ENCODE measurements at regions not wholly inside any gene's neighbourhood (a gene's known extent, or its start where the extent isn't known, plus 50 kb on each side); places are given as distances from the start of the nearest gene placed in this dataset.

GRCh38 chr9:87282538-87282937 is 215.1 kb upstream of the DAPK1 start:
- TF ChIP-seq, protein P1, sequence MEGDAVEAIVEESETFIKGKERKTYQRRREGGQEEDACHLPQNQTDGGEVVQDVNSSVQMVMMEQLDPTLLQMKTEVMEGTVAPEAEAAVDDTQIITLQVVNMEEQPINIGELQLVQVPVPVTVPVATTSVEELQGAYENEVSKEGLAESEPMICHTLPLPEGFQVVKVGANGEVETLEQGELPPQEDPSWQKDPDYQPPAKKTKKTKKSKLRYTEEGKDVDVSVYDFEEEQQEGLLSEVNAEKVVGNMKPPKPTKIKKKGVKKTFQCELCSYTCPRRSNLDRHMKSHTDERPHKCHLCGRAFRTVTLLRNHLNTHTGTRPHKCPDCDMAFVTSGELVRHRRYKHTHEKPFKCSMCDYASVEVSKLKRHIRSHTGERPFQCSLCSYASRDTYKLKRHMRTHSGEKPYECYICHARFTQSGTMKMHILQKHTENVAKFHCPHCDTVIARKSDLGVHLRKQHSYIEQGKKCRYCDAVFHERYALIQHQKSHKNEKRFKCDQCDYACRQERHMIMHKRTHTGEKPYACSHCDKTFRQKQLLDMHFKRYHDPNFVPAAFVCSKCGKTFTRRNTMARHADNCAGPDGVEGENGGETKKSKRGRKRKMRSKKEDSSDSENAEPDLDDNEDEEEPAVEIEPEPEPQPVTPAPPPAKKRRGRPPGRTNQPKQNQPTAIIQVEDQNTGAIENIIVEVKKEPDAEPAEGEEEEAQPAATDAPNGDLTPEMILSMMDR (conservative IDR thresholded peaks at IDR 0.05; ENCODE audit: low read length) = no peak
- TF ChIP-seq EZH2phosphoT487 (IDR thresholded peaks at IDR 0.05; ENCODE audit: borderline replicate concordance, low read depth, low read length) = no peak
- BruUV-seq (replicated peaks) = no TSS peak
- DNase-seq (ENCODE audit: low spot score) = no peak
- Histone ChIP-seq H2AFZ (ENCODE audit: low read length) (no peak overlapping the region), H3K4me2 (ENCODE audit: low read length) (no peak overlapping the region), H3K4me1 (ENCODE audit: insufficient read depth, low read length, poor library complexity, severe bottlenecking) (no peaks in the 10 kb centered on the region), H4K20me1 (ENCODE audit: insufficient read depth, low read length) (no peaks in the 10 kb centered on the region), H3K79me2 (ENCODE audit: insufficient read depth, low read depth, low read length) (no peaks in the 10 kb centered on the region), H3K27ac (ENCODE audit: low read depth, low read length, poor library complexity, severe bottlenecking) (no peak overlapping the region), H3K9me2 (ENCODE audit: insufficient read depth, low read length) (no peaks in the 10 kb centered on the region), H3K36me3 (ENCODE audit: insufficient read depth, low read length) (no peaks in the 10 kb centered on the region), H3K9me3 (ENCODE audit: low read length) (no peaks in the 10 kb centered on the region), H3K4me3 (ENCODE audit: low read depth, low read length, poor library complexity, severe bottlenecking) (no peak overlapping the region)
- intact Hi-C loops (cut with micrococcal nuclease; ENCODE audit: unreplicated experiment) = no loop called here
- ChIA-PET POLR2A (no interaction called here), CTCF (ENCODE audit: unreplicated experiment) (no interaction called here)

DNA sequence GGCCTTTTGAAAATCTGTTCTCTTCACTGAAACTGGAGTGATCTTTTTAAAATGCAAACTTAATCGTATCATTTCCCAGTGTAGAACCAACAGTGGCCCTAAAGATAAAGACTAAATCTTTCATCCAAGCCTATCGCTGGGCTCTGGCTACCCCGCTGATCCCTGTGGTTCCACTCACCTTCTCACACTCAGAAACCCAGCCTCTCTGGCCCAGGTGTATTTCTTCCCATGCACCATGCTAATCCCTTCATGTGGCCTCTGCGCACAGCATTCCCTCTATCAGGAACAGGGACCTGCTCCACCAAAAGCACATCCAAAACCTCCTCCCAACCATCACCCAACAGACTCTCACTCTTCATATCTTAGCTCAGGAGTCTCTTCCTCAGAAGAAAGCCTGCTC is 214.1 kb upstream of the DAPK1 start:
- Histone ChIP-seq H3K36me3 (ENCODE audit: insufficient read depth, low read length) (no peaks in the 10 kb centered on the region), H2AFZ (ENCODE audit: low read length) (no peak overlapping the region), H3K4me1 (ENCODE audit: insufficient read depth, low read length, poor library complexity, severe bottlenecking) (no peaks in the 10 kb centered on the region), H3K79me2 (ENCODE audit: insufficient read depth, low read depth, low read length) (no peaks in the 10 kb centered on the region), H3K27ac (ENCODE audit: low read depth, low read length, poor library complexity, severe bottlenecking) (no peak overlapping the region), H3K4me3 (ENCODE audit: low read depth, low read length, poor library complexity, severe bottlenecking) (no peak overlapping the region), H4K20me1 (ENCODE audit: insufficient read depth, low read length) (no peaks in the 10 kb centered on the region), H3K4me2 (ENCODE audit: low read length) (no peak overlapping the region), H3K9me3 (ENCODE audit: low read length) (no peaks in the 10 kb centered on the region), H3K9me2 (ENCODE audit: insufficient read depth, low read length) (no peaks in the 10 kb centered on the region)
- no TSS peak for BruUV-seq (replicated peaks)
- no peak for DNase-seq (ENCODE audit: low spot score)
- TF ChIP-seq EZH2phosphoT487 (IDR thresholded peaks at IDR 0.05; ENCODE audit: borderline replicate concordance, low read depth, low read length) = no peak
- TF ChIP-seq, protein P1 (conservative IDR thresholded peaks at IDR 0.05; ENCODE audit: low read length) = no peak
- CTCF ChIA-PET (ENCODE audit: unreplicated experiment) = no interaction called here
- POLR2A ChIA-PET = no interaction called here
- intact Hi-C loops (cut with micrococcal nuclease; ENCODE audit: unreplicated experiment) = no loop called here

DNA sequence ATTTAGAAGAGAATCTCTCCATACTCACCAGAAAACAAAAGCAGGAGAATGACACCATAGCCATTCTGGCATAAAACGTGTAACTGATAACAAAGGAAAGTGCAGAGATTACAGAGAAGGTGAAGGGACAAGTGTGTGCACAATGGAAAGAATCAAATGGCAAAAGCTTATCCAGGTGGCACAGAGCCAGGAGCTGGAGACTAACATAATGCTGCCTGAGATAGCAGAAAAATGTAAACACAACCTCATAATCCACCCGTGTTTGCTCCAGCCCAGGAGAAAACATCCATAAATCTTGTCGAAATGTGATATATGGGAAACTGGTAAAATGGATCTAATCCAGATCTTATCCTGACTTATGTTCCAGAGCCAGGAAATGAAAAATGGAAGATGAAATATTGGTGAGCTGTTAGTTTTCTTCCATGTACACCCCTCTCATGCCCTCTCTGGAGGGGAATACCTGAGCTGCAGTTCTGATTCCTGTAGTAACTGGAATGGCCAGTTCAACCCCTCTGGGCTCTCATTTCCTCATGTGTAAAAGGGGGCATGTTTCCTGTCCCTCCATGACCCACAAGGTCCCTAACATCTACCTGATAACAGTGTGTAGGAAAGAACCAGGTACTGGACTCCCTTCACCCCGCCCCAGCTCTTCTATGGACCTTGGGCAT is 212.3 kb upstream of the DAPK1 start:
- no peak overlapping the region for H3K27ac ChIP-seq (ENCODE audit: low read depth, low read length, poor library complexity, severe bottlenecking)
- no peak overlapping the region for H3K4me2 ChIP-seq (ENCODE audit: low read length)
- intact Hi-C loops (cut with micrococcal nuclease; ENCODE audit: unreplicated experiment) = no loop called here
- no peak for DNase-seq (ENCODE audit: low spot score)
- no peaks in the 10 kb centered on the region for H3K4me1 ChIP-seq (ENCODE audit: insufficient read depth, low read length, poor library complexity, severe bottlenecking)
- no peaks in the 10 kb centered on the region for H3K79me2 ChIP-seq (ENCODE audit: insufficient read depth, low read depth, low read length)
- H3K4me3 ChIP-seq (ENCODE audit: low read depth, low read length, poor library complexity, severe bottlenecking) = no peak overlapping the region
- TF ChIP-seq, protein P1 (conservative IDR thresholded peaks at IDR 0.05; ENCODE audit: low read length) = no peak
- TF ChIP-seq EZH2phosphoT487 (IDR thresholded peaks at IDR 0.05; ENCODE audit: borderline replicate concordance, low read depth, low read length) = no peak
- no TSS peak for BruUV-seq (replicated peaks)
- H4K20me1 ChIP-seq (ENCODE audit: insufficient read depth, low read length) = no peaks in the 10 kb centered on the region
- POLR2A ChIA-PET = no interaction called here
- H3K9me3 ChIP-seq (ENCODE audit: low read length) = no peaks in the 10 kb centered on the region
- H3K9me2 ChIP-seq (ENCODE audit: insufficient read depth, low read length) = no peaks in the 10 kb centered on the region
- no peaks in the 10 kb centered on the region for H3K36me3 ChIP-seq (ENCODE audit: insufficient read depth, low read length)
- H2AFZ ChIP-seq (ENCODE audit: low read length) = no peak overlapping the region
- CTCF ChIA-PET (ENCODE audit: unreplicated experiment) = interaction anchor here (0.5 kb wide), 1 partner anchor 15 kb away, joined by 5 read pairs; no protein-coding TSS in a partner anchor

Measured in OCI-LY7 (cell line).